Activated CD8-positive, alpha-beta memory T cell treated with anti-CD3 and anti-CD28 coated beads, Interleukin-2, amount 50 U/mL, for 24 hours (primary cell): ENCODE measurements at regions not wholly inside any gene's neighbourhood (a gene's known extent, or its start where the extent isn't known, plus 50 kb on each side); places are given as distances from the start of the nearest gene placed in this dataset.
"Not testable (repeated sequence)": the region's sequence is repeated elsewhere in the genome, so short reads cannot be mapped to it uniquely, and the experiment has no call there.

ENCODE experiments used
- DNase-seq: peaks from one replicate; pipeline ENCODE4 v3.0.0-alpha.2; 2020; ENCODE audit errors: extremely low read depth

GRCh38 chr6:102918161-102918560 lies 1524.7 kb downstream of the GRIK2 start:
- DNase-seq, result no peak

DNA sequence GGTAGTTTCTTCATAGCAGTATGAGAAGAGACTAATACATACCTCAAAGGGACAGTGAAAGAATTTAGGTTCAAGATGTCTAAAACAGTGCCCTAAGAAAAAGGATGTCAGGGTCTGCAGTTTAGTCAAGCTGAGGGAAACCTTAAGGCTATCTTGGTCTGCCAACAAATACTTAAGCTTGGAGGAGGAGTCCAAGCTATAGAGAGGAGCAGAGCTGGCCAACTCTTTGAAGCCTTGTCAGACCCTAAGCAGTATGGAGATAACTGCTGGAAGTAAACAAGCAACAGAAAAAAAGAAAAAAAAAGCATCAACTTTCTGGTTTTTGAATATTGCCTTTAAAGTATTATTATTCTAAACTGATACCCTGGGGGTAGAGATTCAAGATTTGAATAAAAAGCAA lies 1518.1 kb downstream of the GRIK2 start:
- DNase-seq, result no peak

- not testable (repeated sequence) for DNase-seq
Measured at GRCh38 chr6:102910701-102911139, 1517.2 kb downstream of the GRIK2 start.

- DNase-seq, result no peak
Measured at GRCh38 chr6:102907181-102907580, 1513.7 kb downstream of the GRIK2 start.

- no peak for DNase-seq
Measured at GRCh38 chr6:102902471-102902870, 1509.0 kb downstream of the GRIK2 start.

DNA sequence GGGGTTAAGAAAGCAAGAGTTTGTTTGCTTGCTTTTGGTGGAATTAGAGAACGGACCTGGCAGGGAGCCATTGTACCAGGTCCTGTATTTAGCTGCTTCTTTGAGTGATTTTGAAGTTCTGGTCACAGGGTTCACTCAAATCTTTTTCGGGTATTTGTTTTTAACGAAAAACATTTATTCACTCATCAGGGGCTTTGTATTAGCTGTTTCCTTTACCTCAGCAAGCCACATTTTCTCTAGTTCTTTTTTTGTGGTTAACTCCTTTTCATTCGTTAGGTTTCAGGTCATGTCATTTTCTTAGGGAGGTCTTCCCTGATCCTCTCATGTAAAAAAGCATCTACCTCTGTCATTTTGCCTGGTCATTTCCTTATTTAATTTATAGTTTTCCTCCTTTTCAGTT lies 1502.2 kb downstream of the GRIK2 start:
- DNase-seq, result no peak

DNA sequence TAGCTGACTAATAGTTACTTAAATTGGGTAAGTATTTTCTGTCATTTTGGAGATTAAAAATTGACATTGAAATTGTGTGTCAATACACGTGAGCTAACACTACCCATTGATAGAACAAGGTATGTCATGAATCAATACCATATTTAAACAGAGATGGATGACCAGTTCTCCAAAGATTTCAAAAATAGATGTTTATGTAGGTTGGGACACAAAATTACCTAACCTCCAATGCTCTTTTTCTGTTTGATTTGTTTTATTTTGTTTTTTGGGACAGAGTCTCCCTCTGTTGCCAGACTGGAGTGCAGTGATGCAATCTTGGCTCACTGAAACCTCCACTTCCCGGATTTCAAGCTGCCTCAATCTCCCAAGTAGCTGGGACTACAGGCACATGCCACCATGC lies 1491.7 kb downstream of the GRIK2 start:
- DNase-seq, result no peak

DNA sequence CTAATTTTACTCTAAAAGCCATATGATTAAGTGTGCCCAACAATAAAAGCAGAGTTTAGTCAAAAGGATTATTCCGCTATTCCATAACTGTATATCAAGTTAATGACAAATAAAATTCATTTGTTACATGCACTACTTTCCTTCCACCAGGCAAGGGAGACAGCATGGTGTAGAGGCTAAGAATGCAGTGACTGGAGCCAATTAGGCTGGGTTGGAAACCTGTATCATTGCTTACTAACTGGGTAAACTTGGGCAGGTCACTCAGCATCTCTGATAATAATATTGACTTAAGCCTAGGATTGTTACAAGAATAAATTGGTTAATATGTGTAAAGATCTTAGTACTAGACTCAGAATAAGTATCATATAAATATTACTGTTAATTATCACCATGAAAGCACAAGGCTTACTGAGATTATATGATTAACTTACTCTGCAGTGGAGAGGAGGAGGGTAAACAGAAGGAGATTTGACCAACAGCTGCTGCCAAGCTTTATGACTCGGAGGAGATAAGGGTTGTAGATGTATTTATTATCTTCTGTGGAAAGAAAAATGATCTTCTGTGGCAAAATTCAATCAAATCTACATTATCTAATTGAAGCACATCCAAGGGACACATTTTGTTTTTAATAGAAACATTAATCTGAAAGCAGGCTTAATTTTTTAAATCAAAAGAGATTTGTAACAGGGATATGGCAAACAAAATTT lies 1459.9 kb downstream of the GRIK2 start:
- DNase-seq, result no peak

- DNase-seq, result no peak
Measured at GRCh38 chr6:102848796-102849195, 1455.3 kb downstream of the GRIK2 start.

DNA sequence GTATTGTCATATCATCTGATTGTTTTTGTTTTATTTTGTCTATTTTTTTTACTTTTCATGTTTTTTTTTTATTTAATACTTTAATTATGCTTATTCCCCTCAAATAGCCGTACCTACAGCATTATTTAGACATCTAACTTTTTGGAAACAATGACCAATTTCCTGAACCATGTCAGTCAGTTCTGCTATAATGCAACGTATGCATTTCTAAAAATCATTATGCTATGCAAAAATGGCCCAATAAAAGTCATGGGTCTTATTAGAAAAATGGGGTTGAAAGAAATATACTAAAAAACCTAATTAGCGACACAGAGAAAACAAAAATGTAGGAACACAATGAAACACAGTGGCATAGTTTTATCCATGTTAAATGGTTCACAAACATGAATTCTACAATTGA lies 1454.7 kb downstream of the GRIK2 start:
- DNase-seq, result no peak

GRCh38 chr6:102841060-102841459 lies 1447.6 kb downstream of the GRIK2 start:
- no peak for DNase-seq

DNA sequence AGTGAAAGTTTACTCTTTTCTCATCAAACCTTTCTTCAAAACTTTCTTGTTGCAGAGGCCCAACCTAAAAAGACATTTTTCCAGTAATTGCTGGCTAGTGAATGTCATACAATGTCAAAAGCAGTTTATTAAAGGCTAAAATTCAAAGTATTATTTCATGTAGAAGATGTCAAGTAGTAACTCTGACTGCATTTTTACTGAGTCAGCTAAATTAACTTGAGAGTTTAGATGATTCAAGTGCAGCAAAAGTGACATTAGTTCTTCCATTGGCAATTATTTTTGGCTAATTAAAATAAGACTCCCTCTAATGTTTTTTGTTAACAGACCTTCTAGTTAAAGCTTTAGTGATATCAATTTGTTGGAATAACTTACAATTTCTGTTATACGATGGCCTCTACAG lies 1438.5 kb downstream of the GRIK2 start:
- DNase-seq, result no peak

DNA sequence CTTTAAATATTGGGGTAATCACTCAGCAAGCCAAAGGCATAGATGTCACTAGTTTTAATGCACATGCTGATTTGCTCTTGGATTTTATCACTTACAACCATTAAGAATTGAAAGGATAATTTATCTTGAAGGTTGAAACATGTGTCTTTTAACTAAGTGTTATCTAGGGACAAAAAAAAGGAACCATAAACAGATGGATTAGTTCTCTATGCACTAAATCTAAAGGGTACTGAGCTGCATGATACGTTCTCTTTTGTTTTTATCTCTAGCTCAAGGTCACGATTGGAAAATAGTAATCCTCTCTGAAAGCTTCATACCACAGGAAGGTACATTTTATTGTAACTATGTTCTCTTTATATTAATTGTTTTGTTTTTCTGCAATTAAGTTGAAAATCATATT lies 1426.6 kb downstream of the GRIK2 start:
- no peak for DNase-seq

- no peak for DNase-seq
Measured at GRCh38 chr6:102815207-102815606, 1421.7 kb downstream of the GRIK2 start.

GRCh38 chr6:102813489-102814275 lies 1420.2 kb downstream of the GRIK2 start:
- no peak for DNase-seq

DNA sequence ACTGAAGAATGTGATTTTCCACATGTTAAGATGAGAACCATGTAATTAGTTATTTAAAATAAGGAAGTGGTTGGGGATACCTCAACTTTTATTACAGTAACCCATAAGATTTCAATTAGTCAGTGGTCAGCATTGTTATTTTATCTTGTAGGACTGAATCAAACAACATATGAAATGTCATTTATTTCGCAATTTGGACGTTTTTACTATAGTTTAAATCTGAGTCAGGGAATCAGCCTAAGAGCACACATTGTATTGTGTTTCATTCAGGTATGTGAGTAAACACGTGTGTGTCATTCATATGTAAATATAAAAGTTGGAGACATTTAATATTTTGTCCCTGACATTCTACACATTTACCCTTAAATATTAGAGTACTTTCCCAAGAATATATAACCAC lies 1418.7 kb downstream of the GRIK2 start:
- DNase-seq, result no peak

DNA sequence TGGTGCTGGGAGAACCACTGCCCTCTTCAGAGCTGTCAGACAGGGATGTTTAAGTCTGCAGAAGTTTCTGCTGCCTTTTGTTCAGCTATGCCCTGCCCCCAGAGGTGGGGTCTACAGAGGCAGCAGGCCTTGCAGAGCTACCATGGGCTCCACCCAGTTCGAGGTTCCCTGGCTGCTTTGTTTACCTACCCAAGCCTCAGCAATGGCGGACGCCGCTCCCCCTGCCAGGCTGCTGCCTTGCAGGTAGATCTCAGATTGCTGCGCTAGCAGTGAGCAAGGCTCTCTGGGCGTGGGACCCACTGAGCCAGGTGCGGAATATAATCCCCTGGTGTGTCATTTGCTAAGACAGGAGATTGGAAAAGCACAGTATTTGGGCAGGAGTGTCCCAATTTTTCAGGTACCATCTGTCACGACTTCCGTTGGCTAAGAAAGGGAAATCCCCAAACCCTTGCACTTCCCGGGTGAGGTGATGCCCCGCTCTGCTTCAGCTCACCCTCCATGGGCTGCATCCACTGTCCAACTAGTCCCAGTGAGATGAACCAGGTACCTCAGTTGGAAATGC lies 1415.5 kb downstream of the GRIK2 start:
- DNase-seq, result not testable (repeated sequence)

DNA sequence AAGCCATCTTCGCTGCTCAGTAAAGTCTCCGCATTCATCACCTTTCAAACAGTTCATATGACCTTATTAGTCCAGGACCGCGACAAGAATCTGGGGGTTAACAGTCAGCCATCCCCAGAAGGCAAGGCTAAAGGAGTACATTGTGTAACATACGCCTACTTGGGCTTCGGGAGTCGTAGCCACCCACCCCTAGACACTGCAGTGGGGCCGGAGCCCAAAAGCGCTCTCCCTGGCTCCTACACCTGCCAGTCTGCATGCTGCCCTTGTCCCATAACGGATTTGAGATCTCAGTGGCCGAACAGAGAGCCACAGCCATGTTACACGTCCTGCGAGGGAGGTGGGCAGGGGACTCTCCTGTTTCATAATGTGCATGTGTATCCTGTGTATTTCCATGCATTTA lies 1405.5 kb downstream of the GRIK2 start:
- DNase-seq, result no peak

- DNase-seq, result no peak
Measured at GRCh38 chr6:102798636-102799035, 1405.1 kb downstream of the GRIK2 start.

GRCh38 chr6:102793752-102794151 lies 1400.2 kb downstream of the GRIK2 start:
- DNase-seq, result no peak

DNA sequence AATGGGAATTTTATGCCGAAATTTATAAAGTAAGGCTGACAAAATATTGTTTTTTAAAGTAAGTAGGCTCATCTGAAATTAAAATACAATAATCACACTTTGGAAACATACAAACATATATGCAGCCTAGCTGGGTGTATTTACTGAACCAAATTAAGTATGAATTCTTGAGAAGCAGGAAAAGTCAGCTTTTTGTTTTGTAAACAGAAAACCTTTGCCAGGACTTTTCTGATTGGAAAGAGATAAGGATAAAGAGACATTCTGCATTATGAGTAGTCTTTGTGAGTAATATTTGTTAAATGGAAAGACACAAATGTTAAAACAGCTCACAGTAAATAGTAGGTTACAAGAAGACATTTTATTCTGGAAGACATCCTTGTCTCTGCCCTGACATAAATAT lies 1380.8 kb downstream of the GRIK2 start:
- no peak for DNase-seq

GRCh38 chr6:102773636-102774035 lies 1380.1 kb downstream of the GRIK2 start:
- no peak for DNase-seq

- no peak for DNase-seq
Measured at GRCh38 chr6:102766963-102767362, 1373.5 kb downstream of the GRIK2 start.
